ENCODE measurements at regions not wholly inside any gene's neighbourhood (a gene's known extent, or its start where the extent isn't known, plus 50 kb on each side); places are given as distances from the start of the nearest gene placed in this dataset.

- no peak for TF ChIP-seq CTCF (IDR thresholded peaks at IDR 0.05; ENCODE audit: borderline replicate concordance, insufficient read depth, low read depth, low read length)
These were observed 548.5 kb upstream of the NEGR1 start for GRCh38 chr1:72830606-72831390.

GRCh38 chr1:72827278-72827677, 544.9 kb upstream of the NEGR1 start:
- TF ChIP-seq CTCF (IDR thresholded peaks at IDR 0.05; ENCODE audit: borderline replicate concordance, insufficient read depth, low read depth, low read length), result no peak
- no peak overlapping the region for H3K4me3 ChIP-seq (ENCODE audit: low read depth, low read length)

More at GRCh38 chr1:72830606-72831390, 548.5 kb upstream of the NEGR1 start:
- no peak overlapping the region for H3K4me3 ChIP-seq (ENCODE audit: low read depth, low read length)

GRCh38 chr1:72804541-72804940, 522.2 kb upstream of the NEGR1 start:
- TF ChIP-seq CTCF (IDR thresholded peaks at IDR 0.05; ENCODE audit: borderline replicate concordance, insufficient read depth, low read depth, low read length), result no peak
- H3K4me3 ChIP-seq (ENCODE audit: low read depth, low read length), result no peak overlapping the region

GRCh38 chr1:72781038-72781437, 498.7 kb upstream of the NEGR1 start:
- TF ChIP-seq CTCF (IDR thresholded peaks at IDR 0.05; ENCODE audit: borderline replicate concordance, insufficient read depth, low read depth, low read length), result no peak
- no peak overlapping the region for H3K4me3 ChIP-seq (ENCODE audit: low read depth, low read length)

GRCh38 chr1:72780212-72780611, 497.9 kb upstream of the NEGR1 start:
- H3K4me3 ChIP-seq (ENCODE audit: low read depth, low read length), result no peak overlapping the region
- no peak for TF ChIP-seq CTCF (IDR thresholded peaks at IDR 0.05; ENCODE audit: borderline replicate concordance, insufficient read depth, low read depth, low read length)

GRCh38 chr1:72777918-72778317, 495.6 kb upstream of the NEGR1 start:
- H3K4me3 ChIP-seq (ENCODE audit: low read depth, low read length), result no peak overlapping the region
- TF ChIP-seq CTCF (IDR thresholded peaks at IDR 0.05; ENCODE audit: borderline replicate concordance, insufficient read depth, low read depth, low read length), result no peak

GRCh38 chr1:72763481-72763880, 481.1 kb upstream of the NEGR1 start:
- no peak overlapping the region for H3K4me3 ChIP-seq (ENCODE audit: low read depth, low read length)
- TF ChIP-seq CTCF (IDR thresholded peaks at IDR 0.05; ENCODE audit: borderline replicate concordance, insufficient read depth, low read depth, low read length), result no peak

Measured in GM12875 (cell line).